ENCODE measurements at regions not wholly inside any gene's neighbourhood (a gene's known extent, or its start where the extent isn't known, plus 50 kb on each side); places are given as distances from the start of the nearest gene placed in this dataset.

- Histone ChIP-seq H2AFZ (replicated peaks) (no peak overlapping the region), H3K9ac (no peak overlapping the region), H3F3A (ENCODE audit: low read depth) (no peaks in the 10 kb centered on the region), H3K4me2 (no peak overlapping the region), H3K27ac (no peak overlapping the region), H3K79me2 (ENCODE audit: low read depth) (no peaks in the 10 kb centered on the region), H3K36me3 (no peaks in the 10 kb centered on the region), H4K20me1 (ENCODE audit: low read depth) (no peaks in the 10 kb centered on the region), H3K27me3 (no peaks in the 10 kb centered on the region), H3K4me3 (no peak overlapping the region), H3K9me3 (ENCODE audit: low read depth) (no peaks in the 10 kb centered on the region), H3K4me1 (no peaks in the 10 kb centered on the region)
- Mint-ChIP-seq H3K4me1 (no peaks in the 10 kb centered on the region), H3K36me3 (no peaks in the 10 kb centered on the region), H3K27ac (no peak overlapping the region), H3K4me3 (no peak overlapping the region), H3K27me3 (ENCODE audit: insufficient read depth, low read depth) (no peaks in the 10 kb centered on the region), H3K9me3 (no peaks in the 10 kb centered on the region)
- DNase-seq (ENCODE audit: low spot score), result no peak
- TF ChIP-seq EZH2phosphoT487 (IDR thresholded peaks at IDR 0.05) (no peak), EZH2 (IDR thresholded peaks at IDR 0.05) (no peak)
- TF ChIP-seq, protein P1, sequence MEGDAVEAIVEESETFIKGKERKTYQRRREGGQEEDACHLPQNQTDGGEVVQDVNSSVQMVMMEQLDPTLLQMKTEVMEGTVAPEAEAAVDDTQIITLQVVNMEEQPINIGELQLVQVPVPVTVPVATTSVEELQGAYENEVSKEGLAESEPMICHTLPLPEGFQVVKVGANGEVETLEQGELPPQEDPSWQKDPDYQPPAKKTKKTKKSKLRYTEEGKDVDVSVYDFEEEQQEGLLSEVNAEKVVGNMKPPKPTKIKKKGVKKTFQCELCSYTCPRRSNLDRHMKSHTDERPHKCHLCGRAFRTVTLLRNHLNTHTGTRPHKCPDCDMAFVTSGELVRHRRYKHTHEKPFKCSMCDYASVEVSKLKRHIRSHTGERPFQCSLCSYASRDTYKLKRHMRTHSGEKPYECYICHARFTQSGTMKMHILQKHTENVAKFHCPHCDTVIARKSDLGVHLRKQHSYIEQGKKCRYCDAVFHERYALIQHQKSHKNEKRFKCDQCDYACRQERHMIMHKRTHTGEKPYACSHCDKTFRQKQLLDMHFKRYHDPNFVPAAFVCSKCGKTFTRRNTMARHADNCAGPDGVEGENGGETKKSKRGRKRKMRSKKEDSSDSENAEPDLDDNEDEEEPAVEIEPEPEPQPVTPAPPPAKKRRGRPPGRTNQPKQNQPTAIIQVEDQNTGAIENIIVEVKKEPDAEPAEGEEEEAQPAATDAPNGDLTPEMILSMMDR (IDR thresholded peaks at IDR 0.05), result no peak
Observed at GRCh38 chr1:194647118-194647517, 1460.7 kb upstream of the B3GALT2 start.

DNA sequence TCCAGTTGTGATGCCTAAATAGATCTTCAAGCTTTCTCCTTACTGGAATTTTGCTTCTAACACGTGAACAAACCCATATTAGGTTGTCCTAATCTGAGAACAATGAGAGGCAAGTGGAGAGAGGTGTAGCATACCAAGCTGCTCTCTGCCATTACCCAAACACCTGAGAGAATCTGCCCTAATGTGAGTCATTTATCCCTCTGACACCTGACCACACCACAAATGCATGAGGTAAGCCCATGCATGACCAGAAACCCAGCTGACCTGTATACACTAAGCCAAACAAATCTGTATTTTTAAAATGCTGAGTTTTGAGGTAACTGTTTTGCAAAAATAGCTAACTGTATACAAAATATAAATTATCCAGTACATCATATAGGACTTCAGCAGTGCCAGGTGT is 1458.1 kb upstream of the B3GALT2 start:
- H3K9me3 ChIP-seq (ENCODE audit: low read depth), result no peaks in the 10 kb centered on the region
- no peaks in the 10 kb centered on the region for H3K27me3 ChIP-seq
- Mint-ChIP-seq H3K27me3 (ENCODE audit: insufficient read depth, low read depth) (no peaks in the 10 kb centered on the region), H3K9me3 (no peaks in the 10 kb centered on the region), H3K36me3 (no peaks in the 10 kb centered on the region), H3K4me1 (no peaks in the 10 kb centered on the region), H3K4me3 (no peak overlapping the region), H3K27ac (no peak overlapping the region)
- H3K9ac ChIP-seq, result no peak overlapping the region
- H3K36me3 ChIP-seq, result no peaks in the 10 kb centered on the region
- H3K4me1 ChIP-seq, result no peaks in the 10 kb centered on the region
- no peak overlapping the region for H3K27ac ChIP-seq
- no peak overlapping the region for H3K4me2 ChIP-seq
- H3K4me3 ChIP-seq, result no peak overlapping the region
- no peak for TF ChIP-seq EZH2 (IDR thresholded peaks at IDR 0.05)
- TF ChIP-seq EZH2phosphoT487 (IDR thresholded peaks at IDR 0.05), result no peak
- TF ChIP-seq, protein P1 (IDR thresholded peaks at IDR 0.05), result no peak
- H4K20me1 ChIP-seq (ENCODE audit: low read depth), result no peaks in the 10 kb centered on the region
- no peaks in the 10 kb centered on the region for H3F3A ChIP-seq (ENCODE audit: low read depth)
- no peak overlapping the region for H2AFZ ChIP-seq (replicated peaks)
- no peak for DNase-seq (ENCODE audit: low spot score)
- H3K79me2 ChIP-seq (ENCODE audit: low read depth), result no peaks in the 10 kb centered on the region

GRCh38 chr1:194640322-194640721 is 1453.9 kb upstream of the B3GALT2 start:
- Histone ChIP-seq H4K20me1 (ENCODE audit: low read depth) (no peaks in the 10 kb centered on the region), H3K79me2 (ENCODE audit: low read depth) (no peaks in the 10 kb centered on the region), H3K4me3 (no peak overlapping the region), H3K27me3 (no peaks in the 10 kb centered on the region), H3K4me1 (no peaks in the 10 kb centered on the region), H3K27ac (no peak overlapping the region), H2AFZ (replicated peaks) (no peak overlapping the region), H3K4me2 (no peak overlapping the region), H3F3A (ENCODE audit: low read depth) (no peaks in the 10 kb centered on the region), H3K36me3 (no peaks in the 10 kb centered on the region), H3K9me3 (ENCODE audit: low read depth) (no peaks in the 10 kb centered on the region), H3K9ac (no peak overlapping the region)
- H3K27me3 Mint-ChIP-seq (ENCODE audit: insufficient read depth, low read depth), result no peaks in the 10 kb centered on the region
- no peak overlapping the region for H3K4me3 Mint-ChIP-seq
- DNase-seq (ENCODE audit: low spot score), result no peak
- H3K4me1 Mint-ChIP-seq, result no peaks in the 10 kb centered on the region
- H3K9me3 Mint-ChIP-seq, result no peaks in the 10 kb centered on the region
- H3K27ac Mint-ChIP-seq, result no peak overlapping the region
- TF ChIP-seq EZH2phosphoT487 (IDR thresholded peaks at IDR 0.05) (no peak), EZH2 (IDR thresholded peaks at IDR 0.05) (no peak)
- TF ChIP-seq, protein P1 (IDR thresholded peaks at IDR 0.05), result no peak
- H3K36me3 Mint-ChIP-seq, result no peaks in the 10 kb centered on the region

All from neural progenitor cell (in vitro differentiated cells).